H1 (cell line): ENCODE measurements at regions not wholly inside any gene's neighbourhood (a gene's known extent, or its start where the extent isn't known, plus 50 kb on each side); places are given as distances from the start of the nearest gene placed in this dataset.

Source experiments
- CTCF ChIA-PET: fragments of 300-600 bp; sonication (Branson Sonifier 250); formaldehyde crosslinking; loops from one replicate; lab custom pipeline; 2021; ENCODE audit not compliant: partially characterized antibody; lab: Charles Lee
- POLR2A ChIA-PET: fragments of 300-600 bp; sonication (Branson Sonifier 250); formaldehyde crosslinking; loops from one replicate; lab custom pipeline; 2021; ENCODE audit warnings: inconsistent platforms; ENCODE audit not compliant: partially characterized antibody; lab: Charles Lee
- DNase-seq, 2 experiments: peaks; one replicate each; pipeline versions ENCODE4 v3.0.0 to v3.0.0-alpha.2; 2010 to 2022; ENCODE audit warnings: low spot score in 2 of 2, low read depth in 1 of 2, mixed read lengths in 1 of 2
- FAIRE-seq: peaks from 2 replicates; lab custom pipeline; 2011; peaks lifted over from hg19 to GRCh38; lab: Jason Lieb, UNC
- H2AFZ ChIP-seq: 2 replicates; pipeline ENCODE4 v1.8.1; 2012; ENCODE audit warnings: low read length, inconsistent platforms
- H2AK5ac ChIP-seq: 2 replicates; pipeline ENCODE4 v1.6.1; 2013; ENCODE audit warnings: low read depth, low read length
- H2BK120ac ChIP-seq: replicated peaks from 2 replicates; pipeline ENCODE3; 2013; ENCODE audit warnings: low read depth, low read length, inconsistent platforms
- H2BK12ac ChIP-seq: 2 replicates; pipeline ENCODE4 v1.6.1; 2013; ENCODE audit warnings: low read depth, low read length
- H2BK15ac ChIP-seq: 2 replicates; pipeline ENCODE4 v1.6.1; 2013; ENCODE audit warnings: low read length
- H2BK20ac ChIP-seq: 2 replicates; pipeline ENCODE4 v1.6.1; 2013; ENCODE audit warnings: low read length
- H2BK5ac ChIP-seq: 2 replicates; pipeline ENCODE4 v1.6.1; 2013; ENCODE audit warnings: low read depth, low read length
- H3K14ac ChIP-seq: 2 replicates; pipeline ENCODE4 v1.6.1; 2013; ENCODE audit warnings: inconsistent platforms; ENCODE audit not compliant: insufficient read length
- H3K18ac ChIP-seq: 2 replicates; pipeline ENCODE4 v1.6.1; 2013; ENCODE audit warnings: low read length; ENCODE audit errors: extremely low read depth
- H3K23ac ChIP-seq: 2 replicates; pipeline ENCODE4 v1.6.1; 2013; ENCODE audit warnings: inconsistent platforms; ENCODE audit not compliant: insufficient read length
- H3K23me2 ChIP-seq: 2 replicates; pipeline ENCODE4 v1.6.1; 2013; ENCODE audit warnings: low read depth, low read length
- H3K27ac ChIP-seq: 2 replicates; pipeline ENCODE4 v1.6.1; 2011; ENCODE audit warnings: low read depth, low read length, inconsistent platforms
- H3K27me3 ChIP-seq, 4 experiments: replicated peaks in 1 of 4; 1 replicate in 1 of 4; 2 replicates in 3 of 4; pipeline versions ENCODE4 v1.6.1 to v1.8.1; 2011 to 2013; ENCODE audit warnings: low read length in 3 of 4, mild to moderate bottlenecking in 3 of 4, inconsistent platforms in 2 of 4, mixed read lengths in 2 of 4, moderate library complexity in 1 of 4; ENCODE audit not compliant: control insufficient read depth in 3 of 4, insufficient read depth in 3 of 4; ENCODE audit errors: extremely low read depth in 1 of 4
- H3K36me3 ChIP-seq, 4 experiments: 2 replicates each; pipeline versions ENCODE4 v1.6.1 to v1.8.1; 2011 to 2013; ENCODE audit warnings: mild to moderate bottlenecking in 4 of 4, low read length in 3 of 4, moderate library complexity in 2 of 4, control low read depth in 1 of 4, inconsistent platforms in 1 of 4; ENCODE audit not compliant: insufficient read depth in 4 of 4, control insufficient read depth in 2 of 4
- H3K4ac ChIP-seq: replicated peaks from 2 replicates; pipeline ENCODE3; 2013; ENCODE audit warnings: low read length, low read depth, mixed read lengths, inconsistent platforms; ENCODE audit not compliant: insufficient read length
- H3K4me1 ChIP-seq, 4 experiments: replicated peaks in 1 of 4; 1 replicate in 1 of 4; 2 replicates in 3 of 4; pipeline versions ENCODE4 v1.6.1 to v1.8.1; 2011 to 2013; ENCODE audit warnings: low read length in 3 of 4, inconsistent platforms in 2 of 4, mixed read lengths in 1 of 4; ENCODE audit not compliant: insufficient read depth in 4 of 4, control insufficient read depth in 3 of 4
- H3K4me2 ChIP-seq, 2 experiments: 2 replicates each; pipeline versions ENCODE4 v1.6.1 to v1.8.1; 2011 to 2013; ENCODE audit warnings: low read depth in 2 of 2, low read length in 2 of 2, control low read depth in 1 of 2, inconsistent platforms in 1 of 2, mild to moderate bottlenecking in 1 of 2; ENCODE audit not compliant: insufficient read depth in 1 of 2
- H3K4me3 ChIP-seq, 4 experiments: fragments of 200-600, 300-600 bp in 1 of 4; sonication (generic), shearing (Covaris generic), sonication (Bioruptor Twin) in 1 of 4; 2 replicates each; pipeline versions ENCODE4 v1.5.1 to v1.8.1; 2011 to 2016; ENCODE audit warnings: low read length in 4 of 4, low read depth in 3 of 4, control low read depth in 2 of 4, inconsistent platforms in 2 of 4, mild to moderate bottlenecking in 2 of 4, mixed read lengths in 1 of 4, moderate library complexity in 1 of 4; ENCODE audit not compliant: insufficient read depth in 2 of 4; ENCODE audit errors: extremely low read depth in 1 of 4
- H3K56ac ChIP-seq: replicated peaks from 2 replicates; pipeline ENCODE3; 2013; ENCODE audit warnings: low read depth, mild to moderate bottlenecking, mixed read lengths, low read length, inconsistent platforms; ENCODE audit not compliant: insufficient read length
- H3K79me1 ChIP-seq: 2 replicates; pipeline ENCODE4 v1.6.1; 2013; ENCODE audit warnings: low read depth, low read length, control low read depth
- H3K79me2 ChIP-seq, 2 experiments: 2 replicates each; pipeline versions ENCODE4 v1.6.1 to v1.8.1; 2012 to 2013; ENCODE audit warnings: low read length in 2 of 2, mild to moderate bottlenecking in 2 of 2, inconsistent platforms in 1 of 2; ENCODE audit not compliant: insufficient read depth in 2 of 2, control insufficient read depth in 1 of 2
- H3K9ac ChIP-seq, 4 experiments: replicated peaks in 1 of 4; 1 replicate in 1 of 4; 2 replicates in 3 of 4; pipeline versions ENCODE4 v1.6.1 to v1.8.1; 2011 to 2013; ENCODE audit warnings: low read depth in 3 of 4, low read length in 3 of 4, control low read depth in 2 of 4, mild to moderate bottlenecking in 2 of 4, moderate library complexity in 2 of 4, inconsistent platforms in 1 of 4; ENCODE audit errors: extremely low read depth in 1 of 4
- H3K9me3 ChIP-seq, 2 experiments: 2 replicates each; pipeline versions ENCODE4 v1.6.1 to v1.8.1; 2012 to 2013; ENCODE audit warnings: mild to moderate bottlenecking in 2 of 2, moderate library complexity in 2 of 2, control low read depth in 1 of 2, inconsistent platforms in 1 of 2, low read depth in 1 of 2, low read length in 1 of 2, mixed read lengths in 1 of 2; ENCODE audit not compliant: insufficient read depth in 2 of 2
- H4K20me1 ChIP-seq, 2 experiments: replicated peaks in 1 of 2; 2 replicates each; pipeline versions ENCODE3 to v1.8.1; 2011 to 2013; ENCODE audit warnings: inconsistent platforms in 2 of 2, low read length in 2 of 2, mild to moderate bottlenecking in 1 of 2; ENCODE audit not compliant: insufficient read depth in 2 of 2, control insufficient read depth in 1 of 2
- H4K5ac ChIP-seq: 2 replicates; pipeline ENCODE4 v1.6.1; 2013; ENCODE audit warnings: low read length, low read depth, mixed read lengths, inconsistent platforms; ENCODE audit not compliant: insufficient read length
- H4K8ac ChIP-seq: 2 replicates; pipeline ENCODE4 v1.8.0; 2013; ENCODE audit warnings: mild to moderate bottlenecking, moderate library complexity, low read length, inconsistent platforms; ENCODE audit not compliant: insufficient read depth; ENCODE audit errors: extremely low read depth
- H4K91ac ChIP-seq: replicated peaks from 2 replicates; pipeline ENCODE3; 2013; ENCODE audit warnings: low read length, mixed read lengths, inconsistent platforms; ENCODE audit not compliant: insufficient read length
- ASH2L ChIP-seq: fragments of 200-600, 300-600 bp; sonication (generic); IDR thresholded peaks from one replicate; pipeline ENCODE4 v1.7.1; 2017; ENCODE audit warnings: low read length
- BCL11A ChIP-seq, 2 experiments: IDR thresholded peaks; one replicate each; pipeline ENCODE4 v1.6.1; 2011; ENCODE audit warnings: low read depth in 2 of 2, low read length in 2 of 2, mild to moderate bottlenecking in 2 of 2
- BRCA1 ChIP-seq: IDR thresholded peaks from 2 replicates; pipeline ENCODE4 v1.6.1; 2012; ENCODE audit warnings: low read depth, low read length, improper control_type of control experiment
- CBX5 ChIP-seq: fragments of 300-800, 300-1000 bp; sonication (generic); IDR thresholded peaks from 2 replicates; pipeline ENCODE4 v1.7.1; 2016; ENCODE audit warnings: antibody characterized with exemption, low read length, low read depth
- MAFK ChIP-seq: IDR thresholded peaks from 2 replicates; pipeline ENCODE4 v1.6.1; 2012; ENCODE audit warnings: low read depth, mild to moderate bottlenecking, improper control_type of control experiment, low read length
- NANOG ChIP-seq: IDR thresholded peaks from 2 replicates; pipeline ENCODE4 v1.6.1; 2011; ENCODE audit warnings: low read length, low read depth, mild to moderate bottlenecking, inconsistent platforms; ENCODE audit not compliant: insufficient read depth, poor library complexity, severe bottlenecking
- NRF1 ChIP-seq: IDR thresholded peaks from 2 replicates; pipeline ENCODE4 v1.6.1; 2011; ENCODE audit warnings: mild to moderate bottlenecking, low read depth, low read length, improper control_type of control experiment
- PHF8 ChIP-seq: fragments of 200-600 bp; sonication (generic); conservative IDR thresholded peaks from 2 replicates; pipeline ENCODE4 v1.7.1; 2012; ENCODE audit warnings: low read depth, mild to moderate bottlenecking, inconsistent platforms, low read length, moderate library complexity
- POLR2A ChIP-seq, 2 experiments: IDR thresholded peaks; 1 replicate in 1 of 2; 2 replicates in 1 of 2; pipeline ENCODE4 v1.6.1; 2011; ENCODE audit warnings: low read depth in 2 of 2, low read length in 2 of 2, mild to moderate bottlenecking in 2 of 2; ENCODE audit errors: control extremely low read depth in 1 of 2
- POLR2AphosphoS5 ChIP-seq: IDR thresholded peaks from 2 replicates; pipeline ENCODE4 v1.6.1; 2011; ENCODE audit warnings: low read depth, low read length
- WGBS, 2 experiments: shearing (Covaris generic) in 1 of 2; methylation state at CpG; one replicate each; pipeline versions ENCODE4 v1.1.6 to v1.1.7; 2013 to 2015; ENCODE audit warnings: low lambda C conversion rate in 2 of 2, mixed read lengths in 2 of 2, inconsistent platforms in 1 of 2, low coverage in 1 of 2, missing lambda C conversion rate in 1 of 2; ENCODE audit not compliant: insufficient replicate concordance in 2 of 2, insufficient coverage in 1 of 2, insufficient read length in 1 of 2; ENCODE audit errors: extremely low coverage in 1 of 2, missing lambda C conversion rate in 1 of 2; 5-methylcytosine and 5-hydroxymethylcytosine counted together

GRCh38 chr9:17894501-17895160 lies 315.8 kb downstream of the SH3GL2 start:
- Histone ChIP-seq H3K79me2 (no peaks in the 10 kb centered on the region), H3K27ac (no peak overlapping the region), H3K27me3 (no peaks in the 10 kb centered on the region), H3K14ac (no peak overlapping the region), H4K91ac (no peak overlapping the region), H2AFZ (no peak overlapping the region), H2BK120ac (no peak overlapping the region), H2BK15ac (no peak overlapping the region), H3K18ac (no peak overlapping the region), H4K20me1 (no peaks in the 10 kb centered on the region), H3K4ac (no peak overlapping the region), H3K9ac (no peak overlapping the region), H3K9me3 (no peaks in the 10 kb centered on the region), H3K23me2 (no peaks in the 10 kb centered on the region), H3K4me2 (no peak overlapping the region), H3K79me1 (no peaks in the 10 kb centered on the region), H3K4me3 (no peak overlapping the region), H3K36me3 (no peaks in the 10 kb centered on the region), H3K23ac (no peak overlapping the region), H2BK20ac (no peak overlapping the region), H3K56ac (no peak overlapping the region), H2BK5ac (no peak overlapping the region), H2AK5ac (no peak overlapping the region), H4K8ac (no peak overlapping the region), H4K5ac (no peak overlapping the region), H2BK12ac (no peak overlapping the region), H3K4me1 (no peaks in the 10 kb centered on the region)
- no peak for FAIRE-seq
- no peak for DNase-seq
- no peak for TF ChIP-seq BCL11A (IDR thresholded peaks at IDR 0.05; ENCODE audit: low read depth in 2 of 2, low read length in 2 of 2)
- no peak for TF ChIP-seq CBX5
- TF ChIP-seq NRF1 = no peak
- TF ChIP-seq POLR2A (IDR thresholded peaks at IDR 0.05; ENCODE audit: control extremely low read depth in 1 of 2, low read depth in 2 of 2, low read length in 2 of 2) = no peak
- TF ChIP-seq NANOG = no peak
- TF ChIP-seq POLR2AphosphoS5 = no peak
- TF ChIP-seq BRCA1 = no peak
- TF ChIP-seq PHF8 = no peak
- TF ChIP-seq ASH2L = no peak
- TF ChIP-seq MAFK = no peak
- POLR2A ChIA-PET = no interaction called here
- CTCF ChIA-PET = interaction anchor here (1.5 kb wide), 1 partner anchor 10 kb away, joined by 3 read pairs; no protein-coding TSS in a partner anchor
- WGBS, 2 experiments = 69% methylated on average over 4 of the region's 4 CpGs; no CpG with 5 or more reads in 1 of the 2 experiments
